ENCODE measurements at regions not wholly inside any gene's neighbourhood (a gene's known extent, or its start where the extent isn't known, plus 50 kb on each side); places are given as distances from the start of the nearest gene placed in this dataset.
"Not testable (repeated sequence)": the region's sequence is repeated elsewhere in the genome, so short reads cannot be mapped to it uniquely, and the experiment has no call there.

DNA sequence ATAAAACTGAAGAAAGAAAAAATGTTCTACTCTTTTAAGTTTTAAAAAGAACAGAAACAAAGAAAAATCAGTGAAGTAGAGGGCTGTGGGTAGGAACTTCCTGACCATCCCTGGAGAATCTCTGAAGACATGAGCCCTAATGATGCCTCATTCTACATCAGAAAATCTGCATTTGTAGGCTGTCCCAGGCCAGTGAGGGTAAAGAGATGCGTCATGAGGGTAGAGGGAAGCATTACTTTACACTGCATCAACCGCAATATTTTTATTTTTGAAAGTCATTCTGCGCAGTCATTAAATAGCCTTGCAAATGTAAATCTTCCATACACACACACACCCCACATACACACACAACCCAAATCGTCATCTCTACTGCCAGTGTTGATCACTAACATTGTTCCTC is 82.1 kb upstream of the CABCOCO1 start:
- no peaks in the 10 kb centered on the region for H3K36me3 ChIP-seq (replicated peaks; ENCODE audit: insufficient read depth, low read length)
- H3K79me2 ChIP-seq (ENCODE audit: low read length): no peaks in the 10 kb centered on the region
- TF ChIP-seq, protein P1, sequence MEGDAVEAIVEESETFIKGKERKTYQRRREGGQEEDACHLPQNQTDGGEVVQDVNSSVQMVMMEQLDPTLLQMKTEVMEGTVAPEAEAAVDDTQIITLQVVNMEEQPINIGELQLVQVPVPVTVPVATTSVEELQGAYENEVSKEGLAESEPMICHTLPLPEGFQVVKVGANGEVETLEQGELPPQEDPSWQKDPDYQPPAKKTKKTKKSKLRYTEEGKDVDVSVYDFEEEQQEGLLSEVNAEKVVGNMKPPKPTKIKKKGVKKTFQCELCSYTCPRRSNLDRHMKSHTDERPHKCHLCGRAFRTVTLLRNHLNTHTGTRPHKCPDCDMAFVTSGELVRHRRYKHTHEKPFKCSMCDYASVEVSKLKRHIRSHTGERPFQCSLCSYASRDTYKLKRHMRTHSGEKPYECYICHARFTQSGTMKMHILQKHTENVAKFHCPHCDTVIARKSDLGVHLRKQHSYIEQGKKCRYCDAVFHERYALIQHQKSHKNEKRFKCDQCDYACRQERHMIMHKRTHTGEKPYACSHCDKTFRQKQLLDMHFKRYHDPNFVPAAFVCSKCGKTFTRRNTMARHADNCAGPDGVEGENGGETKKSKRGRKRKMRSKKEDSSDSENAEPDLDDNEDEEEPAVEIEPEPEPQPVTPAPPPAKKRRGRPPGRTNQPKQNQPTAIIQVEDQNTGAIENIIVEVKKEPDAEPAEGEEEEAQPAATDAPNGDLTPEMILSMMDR (IDR thresholded peaks at IDR 0.05; ENCODE audit: low read length): no peak
- H3K4me1 ChIP-seq (ENCODE audit: low read length): no peaks in the 10 kb centered on the region
- H4K20me1 ChIP-seq (ENCODE audit: insufficient read depth, low read length): no peaks in the 10 kb centered on the region
- H3F3A ChIP-seq (ENCODE audit: insufficient read depth, low read length): no peaks in the 10 kb centered on the region
- H3K9me3 ChIP-seq (replicated peaks; ENCODE audit: insufficient read depth, low read length): no peaks in the 10 kb centered on the region
- no peak overlapping the region for H3K27ac ChIP-seq (ENCODE audit: low read length)
- no peak overlapping the region for H2AFZ ChIP-seq (ENCODE audit: low read length)
- H3K4me3 ChIP-seq (ENCODE audit: low read length): no peak overlapping the region
- no peaks in the 10 kb centered on the region for H3K9me2 ChIP-seq (replicated peaks; ENCODE audit: insufficient read depth, low read length)
- no peaks in the 10 kb centered on the region for H3K27me3 ChIP-seq (replicated peaks; ENCODE audit: insufficient read depth, low read length)
- no peak overlapping the region for H3K4me2 ChIP-seq (ENCODE audit: low read depth, low read length)
- H3K9ac ChIP-seq (ENCODE audit: low read length): no peak overlapping the region
- DNase-seq: no peak

DNA sequence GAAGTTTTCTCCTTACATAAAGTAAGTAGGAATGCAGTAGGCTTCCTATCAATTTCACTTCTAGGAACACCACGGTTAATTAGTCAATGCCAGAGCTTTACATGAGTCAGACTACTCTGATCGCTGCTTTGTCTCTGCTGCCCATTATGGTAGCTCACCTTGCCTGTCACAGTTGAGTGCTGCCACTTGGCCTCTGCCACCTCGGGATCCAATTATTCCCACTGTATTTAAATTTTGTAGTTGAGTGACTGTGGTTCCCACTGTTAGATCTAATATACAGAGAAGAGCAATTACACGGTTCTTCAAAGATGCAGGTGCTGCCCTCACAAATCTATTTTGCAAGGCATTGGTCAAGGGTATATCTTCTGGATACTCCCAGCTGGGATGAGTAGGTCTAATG is 92.5 kb upstream of the CABCOCO1 start:
- DNase-seq; H3K9ac ChIP-seq (ENCODE audit: low read length); H3K9me2 ChIP-seq (replicated peaks; ENCODE audit: insufficient read depth, low read length); H3K27me3 ChIP-seq (replicated peaks; ENCODE audit: insufficient read depth, low read length); H3K9me3 ChIP-seq (replicated peaks; ENCODE audit: insufficient read depth, low read length); H3K4me3 ChIP-seq (ENCODE audit: low read length); H3K27ac ChIP-seq (ENCODE audit: low read length); H2AFZ ChIP-seq (ENCODE audit: low read length); H3F3A ChIP-seq (ENCODE audit: insufficient read depth, low read length); H3K4me1 ChIP-seq (ENCODE audit: low read length); H3K36me3 ChIP-seq (replicated peaks; ENCODE audit: insufficient read depth, low read length); H3K4me2 ChIP-seq (ENCODE audit: low read depth, low read length); H3K79me2 ChIP-seq (ENCODE audit: low read length); H4K20me1 ChIP-seq (ENCODE audit: insufficient read depth, low read length): not testable (repeated sequence)

DNA sequence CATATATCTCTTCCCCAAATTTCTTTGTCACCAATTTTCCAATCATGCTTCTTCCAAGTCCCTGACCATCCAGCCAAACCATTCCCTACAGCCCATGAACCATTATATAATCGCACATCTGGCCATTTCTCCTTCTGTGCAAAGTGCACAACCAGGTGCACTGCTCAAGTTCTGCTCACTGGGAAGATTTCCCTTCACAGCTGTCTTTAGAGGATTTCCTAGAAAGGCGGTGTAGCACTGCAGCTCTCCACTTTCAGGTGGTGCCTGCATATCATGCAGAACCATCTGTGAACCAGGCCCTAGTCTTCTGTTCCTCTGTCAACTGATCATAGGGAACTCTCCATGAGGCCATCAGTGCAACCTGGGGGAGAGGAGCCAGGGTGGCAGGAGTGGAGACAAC is 95.0 kb upstream of the CABCOCO1 start:
- Histone ChIP-seq H4K20me1 (ENCODE audit: insufficient read depth, low read length) (no peaks in the 10 kb centered on the region), H3K36me3 (replicated peaks; ENCODE audit: insufficient read depth, low read length) (no peaks in the 10 kb centered on the region), H3F3A (ENCODE audit: insufficient read depth, low read length) (no peaks in the 10 kb centered on the region), H3K79me2 (ENCODE audit: low read length) (no peaks in the 10 kb centered on the region), H3K9me2 (replicated peaks; ENCODE audit: insufficient read depth, low read length) (no peaks in the 10 kb centered on the region), H2AFZ (ENCODE audit: low read length) (no peak overlapping the region), H3K27me3 (replicated peaks; ENCODE audit: insufficient read depth, low read length) (no peaks in the 10 kb centered on the region), H3K4me3 (ENCODE audit: low read length) (no peak overlapping the region), H3K9ac (ENCODE audit: low read length) (no peak overlapping the region), H3K9me3 (replicated peaks; ENCODE audit: insufficient read depth, low read length) (no peaks in the 10 kb centered on the region), H3K4me1 (ENCODE audit: low read length) (no peaks in the 10 kb centered on the region), H3K4me2 (ENCODE audit: low read depth, low read length) (no peak overlapping the region), H3K27ac (ENCODE audit: low read length) (no peak overlapping the region)
- no peak for DNase-seq
- TF ChIP-seq EZH2phosphoT487 (IDR thresholded peaks at IDR 0.05; ENCODE audit: low read length) (no peak), EZH2 (optimal IDR thresholded peaks at IDR 0.05; ENCODE audit: low read depth, low read length) (no peak)
- TF ChIP-seq, protein P1 (IDR thresholded peaks at IDR 0.05; ENCODE audit: low read length): no peak

DNA sequence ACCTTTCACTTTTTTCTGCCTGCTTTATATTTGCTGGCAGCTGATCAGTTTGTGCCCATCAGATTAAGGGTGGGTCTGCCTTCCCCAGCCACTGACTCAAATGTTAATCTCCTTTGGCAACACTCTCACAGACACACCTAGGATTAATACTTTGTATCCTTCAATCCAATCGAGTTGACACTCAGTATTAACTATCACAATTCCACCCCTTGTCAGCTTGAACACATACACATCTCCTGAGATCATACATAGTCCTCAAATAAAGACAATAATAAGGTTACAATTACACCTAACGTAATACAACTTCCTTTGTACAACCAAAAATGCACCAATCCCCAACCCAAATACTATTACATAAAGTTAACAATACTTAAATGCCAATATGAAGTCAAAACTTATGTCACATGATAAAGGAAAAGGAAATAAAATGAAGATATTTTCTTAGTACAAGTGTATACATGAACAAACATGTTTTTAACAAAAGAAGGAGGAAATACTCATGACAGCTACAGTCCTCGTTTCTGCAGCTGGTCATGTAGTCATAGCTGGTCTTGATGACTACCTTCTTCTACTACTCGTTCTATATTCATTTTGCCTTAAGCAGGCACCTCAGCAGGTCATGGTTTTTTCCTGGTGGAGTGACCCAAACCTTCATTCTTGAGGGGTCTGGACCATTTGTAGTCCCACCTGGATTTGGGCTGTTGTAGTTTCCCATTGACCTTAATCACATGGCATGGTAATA is 96.7 kb upstream of the CABCOCO1 start:
- no peaks in the 10 kb centered on the region for H3K4me1 ChIP-seq (ENCODE audit: low read length)
- no peak overlapping the region for H3K27ac ChIP-seq (ENCODE audit: low read length)
- H3K27me3 ChIP-seq (replicated peaks; ENCODE audit: insufficient read depth, low read length): no peaks in the 10 kb centered on the region
- H3K4me2 ChIP-seq (ENCODE audit: low read depth, low read length): no peak overlapping the region
- no peak overlapping the region for H3K4me3 ChIP-seq (ENCODE audit: low read length)
- H3K36me3 ChIP-seq (replicated peaks; ENCODE audit: insufficient read depth, low read length): no peaks in the 10 kb centered on the region
- no peaks in the 10 kb centered on the region for H4K20me1 ChIP-seq (ENCODE audit: insufficient read depth, low read length)
- no peak overlapping the region for H3K9ac ChIP-seq (ENCODE audit: low read length)
- H3F3A ChIP-seq (ENCODE audit: insufficient read depth, low read length): no peaks in the 10 kb centered on the region
- H2AFZ ChIP-seq (ENCODE audit: low read length): no peak overlapping the region
- TF ChIP-seq EZH2 (optimal IDR thresholded peaks at IDR 0.05; ENCODE audit: low read depth, low read length): no peak
- no peak for TF ChIP-seq EZH2phosphoT487 (IDR thresholded peaks at IDR 0.05; ENCODE audit: low read length)
- TF ChIP-seq, protein P1 (IDR thresholded peaks at IDR 0.05; ENCODE audit: low read length): no peak
- H3K9me2 ChIP-seq (replicated peaks; ENCODE audit: insufficient read depth, low read length): no peaks in the 10 kb centered on the region
- no peak for DNase-seq
- no peaks in the 10 kb centered on the region for H3K9me3 ChIP-seq (replicated peaks; ENCODE audit: insufficient read depth, low read length)
- no peaks in the 10 kb centered on the region for H3K79me2 ChIP-seq (ENCODE audit: low read length)

Measured in MM.1S (cell line).